ENCODE measurements at regions not wholly inside any gene's neighbourhood (a gene's known extent, or its start where the extent isn't known, plus 50 kb on each side); places are given as distances from the start of the nearest gene placed in this dataset.

- no peak for DNase-seq (ENCODE audit: insufficient read length, low spot score, missing footprints)
- Histone ChIP-seq H2AFZ (ENCODE audit: low read length) (no peak overlapping the region), H3K4me3 (ENCODE audit: insufficient read depth, low read length) (no peak overlapping the region), H3K79me2 (ENCODE audit: insufficient read depth, low read length) (no peaks in the 10 kb centered on the region), H3K4me1 (ENCODE audit: insufficient read depth, low read length) (peaks cover 45% of the 10 kb centered on the region), H3K27ac (ENCODE audit: low read depth, low read length) (no peak overlapping the region), H3K36me3 (ENCODE audit: insufficient read depth, low read length) (no peaks in the 10 kb centered on the region), H3K9me3 (ENCODE audit: low read depth, low read length) (no peaks in the 10 kb centered on the region), H4K20me1 (ENCODE audit: insufficient read depth, low read length) (no peaks in the 10 kb centered on the region), H3K4me2 (ENCODE audit: insufficient read depth, low read length) (no peak overlapping the region), H3K27me3 (ENCODE audit: insufficient read depth, low read length) (no peaks in the 10 kb centered on the region)
- TF ChIP-seq, protein P1, sequence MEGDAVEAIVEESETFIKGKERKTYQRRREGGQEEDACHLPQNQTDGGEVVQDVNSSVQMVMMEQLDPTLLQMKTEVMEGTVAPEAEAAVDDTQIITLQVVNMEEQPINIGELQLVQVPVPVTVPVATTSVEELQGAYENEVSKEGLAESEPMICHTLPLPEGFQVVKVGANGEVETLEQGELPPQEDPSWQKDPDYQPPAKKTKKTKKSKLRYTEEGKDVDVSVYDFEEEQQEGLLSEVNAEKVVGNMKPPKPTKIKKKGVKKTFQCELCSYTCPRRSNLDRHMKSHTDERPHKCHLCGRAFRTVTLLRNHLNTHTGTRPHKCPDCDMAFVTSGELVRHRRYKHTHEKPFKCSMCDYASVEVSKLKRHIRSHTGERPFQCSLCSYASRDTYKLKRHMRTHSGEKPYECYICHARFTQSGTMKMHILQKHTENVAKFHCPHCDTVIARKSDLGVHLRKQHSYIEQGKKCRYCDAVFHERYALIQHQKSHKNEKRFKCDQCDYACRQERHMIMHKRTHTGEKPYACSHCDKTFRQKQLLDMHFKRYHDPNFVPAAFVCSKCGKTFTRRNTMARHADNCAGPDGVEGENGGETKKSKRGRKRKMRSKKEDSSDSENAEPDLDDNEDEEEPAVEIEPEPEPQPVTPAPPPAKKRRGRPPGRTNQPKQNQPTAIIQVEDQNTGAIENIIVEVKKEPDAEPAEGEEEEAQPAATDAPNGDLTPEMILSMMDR (IDR thresholded peaks at IDR 0.05; ENCODE audit: extremely low read depth, low read depth, low read length), result no peak
Observed at GRCh38 chr1:78281580-78281979, 209.2 kb upstream of the PTGFR start.

DNA sequence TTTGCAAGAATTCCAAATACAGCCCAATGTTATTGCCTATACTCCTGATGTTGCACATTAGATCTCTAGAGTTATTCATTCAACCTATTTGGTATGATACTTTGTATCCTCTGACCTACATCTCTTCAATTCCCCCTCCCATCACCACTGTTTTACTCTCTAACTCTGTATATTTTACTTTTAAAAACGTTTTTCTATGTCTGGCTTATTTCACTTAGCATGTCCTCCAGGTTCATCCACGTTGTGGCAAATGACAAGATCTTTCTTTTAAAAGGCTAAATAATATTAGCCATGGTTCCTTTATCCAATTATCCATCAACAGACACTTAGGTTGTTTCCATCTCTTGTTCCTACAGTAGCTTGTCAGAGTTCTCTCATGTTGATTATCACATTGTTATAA, 207.1 kb upstream of the PTGFR start:
- no peaks in the 10 kb centered on the region for H3K79me2 ChIP-seq (ENCODE audit: insufficient read depth, low read length)
- no peak overlapping the region for H3K4me2 ChIP-seq (ENCODE audit: insufficient read depth, low read length)
- TF ChIP-seq, protein P1 (IDR thresholded peaks at IDR 0.05; ENCODE audit: extremely low read depth, low read depth, low read length), result no peak
- DNase-seq (ENCODE audit: insufficient read length, low spot score, missing footprints), result no peak
- H3K36me3 ChIP-seq (ENCODE audit: insufficient read depth, low read length), result no peaks in the 10 kb centered on the region
- H4K20me1 ChIP-seq (ENCODE audit: insufficient read depth, low read length), result no peaks in the 10 kb centered on the region
- no peak overlapping the region for H3K4me3 ChIP-seq (ENCODE audit: insufficient read depth, low read length)
- H3K27ac ChIP-seq (ENCODE audit: low read depth, low read length), result no peak overlapping the region
- H3K27me3 ChIP-seq (ENCODE audit: insufficient read depth, low read length), result no peaks in the 10 kb centered on the region
- H2AFZ ChIP-seq (ENCODE audit: low read length), result no peak overlapping the region
- peaks cover 27% of the 10 kb centered on the region for H3K4me1 ChIP-seq (ENCODE audit: insufficient read depth, low read length)
- H3K9me3 ChIP-seq (ENCODE audit: low read depth, low read length), result no peaks in the 10 kb centered on the region

GRCh38 chr1:78284354-78284753, 206.4 kb upstream of the PTGFR start:
- H4K20me1 ChIP-seq (ENCODE audit: insufficient read depth, low read length), result no peaks in the 10 kb centered on the region
- no peaks in the 10 kb centered on the region for H3K79me2 ChIP-seq (ENCODE audit: insufficient read depth, low read length)
- no peaks in the 10 kb centered on the region for H3K9me3 ChIP-seq (ENCODE audit: low read depth, low read length)
- H2AFZ ChIP-seq (ENCODE audit: low read length), result no peak overlapping the region
- no peaks in the 10 kb centered on the region for H3K27me3 ChIP-seq (ENCODE audit: insufficient read depth, low read length)
- DNase-seq (ENCODE audit: insufficient read length, low spot score, missing footprints), result peak; percentile 2
- TF ChIP-seq, protein P1 (IDR thresholded peaks at IDR 0.05; ENCODE audit: extremely low read depth, low read depth, low read length), result no peak
- H3K4me1 ChIP-seq (ENCODE audit: insufficient read depth, low read length), result peaks cover 23% of the 10 kb centered on the region
- H3K4me3 ChIP-seq (ENCODE audit: insufficient read depth, low read length), result no peak overlapping the region
- no peak overlapping the region for H3K4me2 ChIP-seq (ENCODE audit: insufficient read depth, low read length)
- no peak overlapping the region for H3K27ac ChIP-seq (ENCODE audit: low read depth, low read length)
- no peaks in the 10 kb centered on the region for H3K36me3 ChIP-seq (ENCODE audit: insufficient read depth, low read length)

GRCh38 chr1:78286686-78287085, 204.1 kb upstream of the PTGFR start:
- Histone ChIP-seq H3K36me3 (ENCODE audit: insufficient read depth, low read length) (no peaks in the 10 kb centered on the region), H3K9me3 (ENCODE audit: low read depth, low read length) (no peaks in the 10 kb centered on the region), H3K4me2 (ENCODE audit: insufficient read depth, low read length) (no peak overlapping the region), H3K27me3 (ENCODE audit: insufficient read depth, low read length) (no peaks in the 10 kb centered on the region), H3K4me3 (ENCODE audit: insufficient read depth, low read length) (no peak overlapping the region), H2AFZ (ENCODE audit: low read length) (no peak overlapping the region), H3K79me2 (ENCODE audit: insufficient read depth, low read length) (no peaks in the 10 kb centered on the region), H4K20me1 (ENCODE audit: insufficient read depth, low read length) (no peaks in the 10 kb centered on the region), H3K4me1 (ENCODE audit: insufficient read depth, low read length) (peaks cover 5% of the 10 kb centered on the region), H3K27ac (ENCODE audit: low read depth, low read length) (no peak overlapping the region)
- DNase-seq (ENCODE audit: insufficient read length, low spot score, missing footprints), result no peak
- TF ChIP-seq, protein P1 (IDR thresholded peaks at IDR 0.05; ENCODE audit: extremely low read depth, low read depth, low read length), result no peak

Data from osteoblast (primary cell).